ENCODE measurements at regions not wholly inside any gene's neighbourhood (a gene's known extent, or its start where the extent isn't known, plus 50 kb on each side); places are given as distances from the start of the nearest gene placed in this dataset.
A peak's percentile ranks its signal among the peaks of the same experiment; 100 is the strongest.

GRCh38 chr20:16166737-16167136, 406.5 kb downstream of the KIF16B start:
- H3K4me1 Mint-ChIP-seq (ENCODE audit: low read depth in 2 of 2): peaks cover 4 to 20% of the 10 kb centered on the region in 2 donors
- no peak for ATAC-seq

GRCh38 chr20:16158976-16159286, 414.3 kb downstream of the KIF16B start:
- peaks cover 4% of the 10 kb centered on the region for H3K36me3 Mint-ChIP-seq
- peak overlapping the region; percentile 5 for H3K4me3 Mint-ChIP-seq
- peaks cover 14 to 21% of the 10 kb centered on the region in 2 donors for H3K4me1 Mint-ChIP-seq (ENCODE audit: low read depth in 2 of 2)
- no peak overlapping the region for H3K27ac Mint-ChIP-seq
- no peak for DNase-seq (ENCODE audit: low spot score)
- H3K27me3 Mint-ChIP-seq: peaks cover 0 to 3% of the 10 kb centered on the region in 2 donors
- no peak for ATAC-seq
- H3K9me3 Mint-ChIP-seq: peaks cover 7% of the 10 kb centered on the region

More at GRCh38 chr20:16166737-16167136, 406.5 kb downstream of the KIF16B start:
- no peak for DNase-seq (ENCODE audit: low spot score)
- H3K36me3 Mint-ChIP-seq: no peaks in the 10 kb centered on the region
- H3K27ac Mint-ChIP-seq: no peak overlapping the region
- peaks cover 3% of the 10 kb centered on the region for H3K9me3 Mint-ChIP-seq
- no peaks in the 10 kb centered on the region for H3K27me3 Mint-ChIP-seq
- no peak overlapping the region for H3K4me3 Mint-ChIP-seq

GRCh38 chr20:16158090-16158975, 414.9 kb downstream of the KIF16B start:
- no peak for ATAC-seq
- Mint-ChIP-seq H3K4me1 (ENCODE audit: low read depth in 2 of 2) (peaks cover 14 to 21% of the 10 kb centered on the region in 2 donors), H3K27ac (no peak overlapping the region), H3K9me3 (peaks cover 5% of the 10 kb centered on the region), H3K27me3 (peaks cover 0 to 3% of the 10 kb centered on the region in 2 donors), H3K4me3 (peak overlapping the region; percentile 5), H3K36me3 (peaks cover 4% of the 10 kb centered on the region)
- no peak for DNase-seq (ENCODE audit: low spot score)

- Mint-ChIP-seq H3K27ac (no peak overlapping the region), H3K27me3 (peaks cover 0 to 4% of the 10 kb centered on the region in 2 donors), H3K36me3 (peaks cover 7% of the 10 kb centered on the region), H3K9me3 (peaks cover 8% of the 10 kb centered on the region), H3K4me1 (ENCODE audit: low read depth in 2 of 2) (no peaks in the 10 kb centered on the region), H3K4me3 (no peak overlapping the region)
- DNase-seq (ENCODE audit: low spot score) (no peak), ATAC-seq (no peak)
These were observed 425.3 kb downstream of the KIF16B start for GRCh38 chr20:16147916-16148315.

- H3K27ac Mint-ChIP-seq: no peak overlapping the region
- DNase-seq (ENCODE audit: low spot score) (no peak), ATAC-seq (no peak)
- H3K27me3 Mint-ChIP-seq: peaks cover 0 to 4% of the 10 kb centered on the region in 2 donors
- no peaks in the 10 kb centered on the region for H3K4me1 Mint-ChIP-seq (ENCODE audit: low read depth in 2 of 2)
- H3K9me3 Mint-ChIP-seq: peaks cover 5% of the 10 kb centered on the region
- H3K4me3 Mint-ChIP-seq: no peak overlapping the region
- H3K36me3 Mint-ChIP-seq: no peaks in the 10 kb centered on the region
These were observed 426.0 kb downstream of the KIF16B start for GRCh38 chr20:16147216-16147615.

GRCh38 chr20:16145919-16146318, 427.3 kb downstream of the KIF16B start:
- peaks cover 3% of the 10 kb centered on the region for H3K9me3 Mint-ChIP-seq
- no peaks in the 10 kb centered on the region for H3K4me1 Mint-ChIP-seq (ENCODE audit: low read depth in 2 of 2)
- H3K4me3 Mint-ChIP-seq: no peak overlapping the region
- no peak overlapping the region for H3K27ac Mint-ChIP-seq
- H3K27me3 Mint-ChIP-seq: peaks cover 0 to 2% of the 10 kb centered on the region in 2 donors
- ATAC-seq (no peak), DNase-seq (ENCODE audit: low spot score) (no peak)
- no peaks in the 10 kb centered on the region for H3K36me3 Mint-ChIP-seq

- DNase-seq (ENCODE audit: low spot score) (no peak), ATAC-seq (no peak)
- Mint-ChIP-seq H3K4me1 (ENCODE audit: low read depth in 2 of 2) (no peaks in the 10 kb centered on the region), H3K36me3 (no peaks in the 10 kb centered on the region), H3K27ac (no peak overlapping the region), H3K4me3 (no peak overlapping the region), H3K27me3 (peaks cover 2 to 7% of the 10 kb centered on the region in 2 donors), H3K9me3 (peaks cover 3% of the 10 kb centered on the region)
These were observed 429.7 kb downstream of the KIF16B start for GRCh38 chr20:16143596-16143995.

- H3K4me3 Mint-ChIP-seq: no peak overlapping the region
- peaks cover 4% of the 10 kb centered on the region for H3K9me3 Mint-ChIP-seq
- H3K36me3 Mint-ChIP-seq: peaks cover 5% of the 10 kb centered on the region
- no peak overlapping the region for H3K27ac Mint-ChIP-seq
- DNase-seq (ENCODE audit: low spot score) (no peak), ATAC-seq (no peak)
- peaks cover 7% of the 10 kb centered on the region in 2 donors for H3K27me3 Mint-ChIP-seq
- H3K4me1 Mint-ChIP-seq (ENCODE audit: low read depth in 2 of 2): no peaks in the 10 kb centered on the region
These were observed 437.6 kb downstream of the KIF16B start for GRCh38 chr20:16135630-16136029.

GRCh38 chr20:16132036-16132798, 441.0 kb downstream of the KIF16B start:
- Mint-ChIP-seq H3K27ac (no peak overlapping the region), H3K4me1 (ENCODE audit: low read depth in 2 of 2) (no peaks in the 10 kb centered on the region), H3K36me3 (peaks cover 5% of the 10 kb centered on the region), H3K9me3 (peaks cover 4% of the 10 kb centered on the region), H3K4me3 (no peak overlapping the region), H3K27me3 (peaks cover 0 to 5% of the 10 kb centered on the region in 2 donors)
- DNase-seq (ENCODE audit: low spot score) (no peak), ATAC-seq (no peak)

GRCh38 chr20:16129411-16129810, 443.8 kb downstream of the KIF16B start:
- DNase-seq (ENCODE audit: low spot score) (no peak), ATAC-seq (no peak)
- no peaks in the 10 kb centered on the region for H3K4me1 Mint-ChIP-seq (ENCODE audit: low read depth in 2 of 2)
- H3K9me3 Mint-ChIP-seq: no peaks in the 10 kb centered on the region
- H3K4me3 Mint-ChIP-seq: no peak overlapping the region
- no peak overlapping the region for H3K27ac Mint-ChIP-seq
- no peaks in the 10 kb centered on the region for H3K27me3 Mint-ChIP-seq
- peaks cover 4% of the 10 kb centered on the region for H3K36me3 Mint-ChIP-seq

GRCh38 chr20:16128538-16129106, 444.6 kb downstream of the KIF16B start:
- no peak overlapping the region for H3K4me3 Mint-ChIP-seq
- no peak for ATAC-seq
- peaks cover 4% of the 10 kb centered on the region for H3K36me3 Mint-ChIP-seq
- H3K27me3 Mint-ChIP-seq: no peaks in the 10 kb centered on the region
- H3K27ac Mint-ChIP-seq: no peak overlapping the region
- H3K4me1 Mint-ChIP-seq (ENCODE audit: low read depth in 2 of 2): no peaks in the 10 kb centered on the region
- no peak for DNase-seq (ENCODE audit: low spot score)
- H3K9me3 Mint-ChIP-seq: no peaks in the 10 kb centered on the region

GRCh38 chr20:16125816-16126215, 447.4 kb downstream of the KIF16B start:
- DNase-seq (ENCODE audit: low spot score): no peak
- ATAC-seq: no peak
- Mint-ChIP-seq H3K36me3 (peaks cover 4% of the 10 kb centered on the region), H3K27me3 (peaks cover 0 to 3% of the 10 kb centered on the region in 2 donors), H3K27ac (no peak overlapping the region), H3K4me3 (no peak overlapping the region), H3K4me1 (ENCODE audit: low read depth in 2 of 2) (no peaks in the 10 kb centered on the region), H3K9me3 (no peaks in the 10 kb centered on the region)

GRCh38 chr20:16124911-16125776, 448.1 kb downstream of the KIF16B start:
- Mint-ChIP-seq H3K9me3 (no peaks in the 10 kb centered on the region), H3K4me1 (ENCODE audit: low read depth in 2 of 2) (no peaks in the 10 kb centered on the region), H3K27me3 (peaks cover 0 to 3% of the 10 kb centered on the region in 2 donors), H3K27ac (no peak overlapping the region), H3K36me3 (peaks cover 4% of the 10 kb centered on the region), H3K4me3 (no peak overlapping the region)
- ATAC-seq (no peak), DNase-seq (ENCODE audit: low spot score) (no peak)
